SK-N-SH (cell line): ENCODE measurements at regions not wholly inside any gene's neighbourhood (a gene's known extent, or its start where the extent isn't known, plus 50 kb on each side); places are given as distances from the start of the nearest gene placed in this dataset.

Source experiments
- CTCF ChIA-PET: fragments of 300-600, 350-600 bp; formaldehyde crosslinking; extraction: SDS; loops from one replicate; lab custom pipeline; 2021; lab: Yijun Ruan, JAX
- POLR2A ChIA-PET: fragments of 350-600 bp; sonication (Branson Sonifier 250); formaldehyde crosslinking; extraction: SDS; loops from one replicate; lab custom pipeline; 2020; ENCODE audit warnings: antibody characterized with exemption, inconsistent platforms; lab: Yijun Ruan, JAX
- DNase-seq: peaks from one replicate; pipeline ENCODE4 v3.0.0; 2012
- H2AFZ ChIP-seq: fragments of 200-600 bp; sonication (generic); 2 replicates; pipeline ENCODE4 v1.8.1; 2016; ENCODE audit warnings: antibody characterized with exemption, mild to moderate bottlenecking, low read depth
- H3F3A ChIP-seq: fragments of 200-600 bp; sonication (generic); replicated peaks from 2 replicates; pipeline ENCODE3; 2016; ENCODE audit warnings: antibody characterized with exemption, mild to moderate bottlenecking; ENCODE audit not compliant: insufficient read depth
- H3K27ac ChIP-seq, 2 experiments: fragments of 200-500 bp in 1 of 2; fragments of 200-600 bp in 1 of 2; sonication (Bioruptor generic) in 1 of 2; sonication (generic), shearing (Covaris generic) in 1 of 2; 2 replicates each; pipeline versions ENCODE4 v1.5.1 to v1.6.1; 2014 to 2016; ENCODE audit warnings: low read depth in 2 of 2, inconsistent platforms in 1 of 2, low read length in 1 of 2, mild to moderate bottlenecking in 1 of 2, mixed read lengths in 1 of 2
- H3K27me3 ChIP-seq: fragments of 200-600 bp; sonication (generic), shearing (Covaris generic); 2 replicates; pipeline ENCODE4 v1.6.1; 2016; ENCODE audit warnings: mixed run types; ENCODE audit not compliant: insufficient read depth
- H3K36me3 ChIP-seq, 2 experiments: fragments of 200-500 bp in 1 of 2; fragments of 200-600 bp in 1 of 2; sonication (Bioruptor generic) in 1 of 2; sonication (generic) in 1 of 2; replicated peaks in 1 of 2; 2 replicates each; pipeline versions ENCODE3 to v1.5.1; 2014 to 2016; ENCODE audit warnings: low read length in 1 of 2, mild to moderate bottlenecking in 1 of 2; ENCODE audit not compliant: insufficient read depth in 2 of 2, control insufficient read depth in 1 of 2
- H3K4me1 ChIP-seq, 2 experiments: fragments of 200-500 bp in 1 of 2; fragments of 200-600 bp in 1 of 2; sonication (Bioruptor generic) in 1 of 2; sonication (generic), shearing (Covaris generic) in 1 of 2; 2 replicates each; pipeline versions ENCODE4 v1.5.1 to v1.6.1; 2014 to 2016; ENCODE audit warnings: low read depth in 1 of 2, low read length in 1 of 2, mixed run types in 1 of 2; ENCODE audit not compliant: insufficient read depth in 2 of 2, control insufficient read depth in 1 of 2
- H3K4me2 ChIP-seq: fragments of 200-600 bp; sonication (generic), shearing (Covaris generic); 2 replicates; pipeline ENCODE4 v1.6.1; 2017; ENCODE audit warnings: mixed run types
- H3K4me3 ChIP-seq, 2 experiments: fragments of 200-500 bp in 1 of 2; fragments of 200-600 bp in 1 of 2; sonication (Bioruptor generic) in 1 of 2; sonication (generic), shearing (Covaris generic) in 1 of 2; 2 replicates each; pipeline versions ENCODE4 v1.5.1 to v1.8.1; 2014 to 2016; ENCODE audit warnings: low read depth in 2 of 2, inconsistent platforms in 1 of 2, low read length in 1 of 2, mild to moderate bottlenecking in 1 of 2, mixed read lengths in 1 of 2, moderate library complexity in 1 of 2
- H3K79me2 ChIP-seq: fragments of 200-600 bp; sonication (generic); 2 replicates; pipeline ENCODE4 v1.8.1; 2017; ENCODE audit warnings: mild to moderate bottlenecking; ENCODE audit not compliant: insufficient read depth
- H3K9ac ChIP-seq: fragments of 200-600 bp; sonication (generic); 2 replicates; pipeline ENCODE4 v1.6.1; 2017; ENCODE audit warnings: mixed run types
- H3K9me2 ChIP-seq: fragments of 200-600 bp; sonication (generic); 2 replicates; pipeline ENCODE4 v1.6.1; 2017; ENCODE audit warnings: mixed run types
- H3K9me3 ChIP-seq: fragments of 200-600 bp; sonication (generic); 2 replicates; pipeline ENCODE4 v1.6.1; 2017; ENCODE audit warnings: mixed run types, mild to moderate bottlenecking, moderate library complexity
- H4K20me1 ChIP-seq: fragments of 200-600 bp; sonication (generic); 2 replicates; pipeline ENCODE4 v1.6.1; 2017; ENCODE audit warnings: mild to moderate bottlenecking, mixed run types; ENCODE audit not compliant: insufficient read depth
- CHD2 ChIP-seq: fragments of 150-350 bp; IDR thresholded peaks from 2 replicates; pipeline ENCODE4 v1.6.1; 2018; ENCODE audit warnings: low read length; ENCODE audit not compliant: partially characterized antibody
- ELF1 ChIP-seq: IDR thresholded peaks from 2 replicates; pipeline ENCODE4 v1.4.0; 2012
- EP300 ChIP-seq, 2 experiments: IDR thresholded peaks; 2 replicates each; pipeline versions ENCODE4 v1.4.0 to v1.6.1; 2012; ENCODE audit warnings: borderline replicate concordance in 1 of 2, low read depth in 1 of 2, low read length in 1 of 2
- FOSL2 ChIP-seq: IDR thresholded peaks from 2 replicates; pipeline ENCODE4 v1.4.0; 2012; ENCODE audit warnings: low read depth, mild to moderate bottlenecking, moderate library complexity, borderline replicate concordance
- FOXJ3 ChIP-seq: sonication (generic); formaldehyde crosslinking; IDR thresholded peaks from 2 replicates; pipeline ENCODE4 v1.5.1; 2020; ENCODE audit warnings: mild to moderate bottlenecking, missing genetic modification reagents
- FOXM1 ChIP-seq: IDR thresholded peaks from 2 replicates; pipeline ENCODE4 v1.4.0; 2012; ENCODE audit warnings: low read depth, mild to moderate bottlenecking
- GABPA ChIP-seq: IDR thresholded peaks from 2 replicates; pipeline ENCODE4 v1.4.0; 2012; ENCODE audit warnings: low read depth, mild to moderate bottlenecking
- JUND ChIP-seq: IDR thresholded peaks from 2 replicates; pipeline ENCODE4 v1.4.0; 2012
- NFIC ChIP-seq: IDR thresholded peaks from 2 replicates; pipeline ENCODE4 v1.4.0; 2012; ENCODE audit warnings: borderline replicate concordance
- RXRA ChIP-seq: IDR thresholded peaks from 2 replicates; pipeline ENCODE4 v1.4.0; 2012; ENCODE audit warnings: low read depth, mild to moderate bottlenecking, borderline replicate concordance
- SIN3A ChIP-seq: IDR thresholded peaks from 2 replicates; pipeline ENCODE4 v1.6.1; 2012; ENCODE audit warnings: low read depth, mild to moderate bottlenecking, low read length, moderate library complexity, borderline replicate concordance
- SMC3 ChIP-seq: IDR thresholded peaks from 2 replicates; pipeline ENCODE4 v1.6.1; 2012; ENCODE audit warnings: low read depth, low read length, improper control_type of control experiment
- TAF1 ChIP-seq: IDR thresholded peaks from 2 replicates; pipeline ENCODE4 v1.6.1; 2012; ENCODE audit warnings: low read depth, mild to moderate bottlenecking, low read length, moderate library complexity, borderline replicate concordance
- TCF12 ChIP-seq: IDR thresholded peaks from 2 replicates; pipeline ENCODE4 v1.4.0; 2012
- TEAD4 ChIP-seq: IDR thresholded peaks from 2 replicates; pipeline ENCODE4 v1.4.0; 2012; ENCODE audit warnings: mild to moderate bottlenecking, borderline replicate concordance; ENCODE audit not compliant: insufficient read depth
- YY1 ChIP-seq: IDR thresholded peaks from 2 replicates; pipeline ENCODE4 v1.4.0; 2012; ENCODE audit warnings: low read depth, mild to moderate bottlenecking
- WGBS: methylation state at CpG from one replicate; pipeline ENCODE4 v1.1.6; 2017; ENCODE audit warnings: low lambda C conversion rate; 5-methylcytosine and 5-hydroxymethylcytosine counted together
- TF ChIP-seq, protein P1 (sequence below): IDR thresholded peaks from 2 replicates; pipeline ENCODE4 v1.4.0; 2012; ENCODE audit warnings: low read depth, borderline replicate concordance
- TF ChIP-seq, protein P2 (sequence below): fragments of 200-600 bp; sonication (generic); IDR thresholded peaks from 2 replicates; pipeline ENCODE4 v1.6.1; 2017; ENCODE audit warnings: antibody characterized with exemption, mild to moderate bottlenecking, moderate library complexity
- TF ChIP-seq, protein P3 (sequence below): IDR thresholded peaks from 2 replicates; pipeline ENCODE4; 2012
- TF ChIP-seq, protein P4 (sequence below): IDR thresholded peaks from 2 replicates; pipeline ENCODE4 v1.4.0; 2012; ENCODE audit warnings: low read depth, borderline replicate concordance

DNA sequence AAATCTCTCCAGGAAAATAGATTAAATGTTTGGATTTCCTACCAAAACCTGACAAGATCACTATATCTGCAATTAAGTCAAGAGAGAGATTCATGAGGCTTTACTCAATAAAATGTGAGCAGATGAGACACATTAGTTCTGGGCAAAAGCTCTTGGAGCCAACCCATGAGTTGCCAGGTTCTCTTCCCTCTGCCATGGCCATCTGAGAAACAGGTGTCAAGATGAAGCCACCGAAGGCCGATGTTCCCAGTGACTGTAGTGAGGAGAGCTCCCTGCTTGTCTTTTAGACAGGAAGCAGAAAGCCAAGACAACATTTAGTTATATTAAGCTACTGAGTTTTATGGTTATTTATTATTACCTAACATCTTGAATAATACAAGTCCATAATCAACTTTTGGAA is 1068.7 kb downstream of the STPG2 start:
- no peak overlapping the region for H3K4me2 ChIP-seq
- H3K27me3 ChIP-seq: no peaks in the 10 kb centered on the region
- no peaks in the 10 kb centered on the region for H3K4me1 ChIP-seq
- CTCF ChIA-PET: no interaction called here
- TF ChIP-seq FOXM1 (no peak), FOSL2 (no peak), JUND (no peak), SMC3 (no peak), SIN3A (no peak), TCF12 (no peak), EP300 (IDR thresholded peaks at IDR 0.05; ENCODE audit: borderline replicate concordance in 1 of 2, low read depth in 1 of 2, low read length in 1 of 2) (no peak), FOXJ3 (CRISPR knock-in tag) (no peak), GABPA (no peak)
- TF ChIP-seq, protein P1, sequence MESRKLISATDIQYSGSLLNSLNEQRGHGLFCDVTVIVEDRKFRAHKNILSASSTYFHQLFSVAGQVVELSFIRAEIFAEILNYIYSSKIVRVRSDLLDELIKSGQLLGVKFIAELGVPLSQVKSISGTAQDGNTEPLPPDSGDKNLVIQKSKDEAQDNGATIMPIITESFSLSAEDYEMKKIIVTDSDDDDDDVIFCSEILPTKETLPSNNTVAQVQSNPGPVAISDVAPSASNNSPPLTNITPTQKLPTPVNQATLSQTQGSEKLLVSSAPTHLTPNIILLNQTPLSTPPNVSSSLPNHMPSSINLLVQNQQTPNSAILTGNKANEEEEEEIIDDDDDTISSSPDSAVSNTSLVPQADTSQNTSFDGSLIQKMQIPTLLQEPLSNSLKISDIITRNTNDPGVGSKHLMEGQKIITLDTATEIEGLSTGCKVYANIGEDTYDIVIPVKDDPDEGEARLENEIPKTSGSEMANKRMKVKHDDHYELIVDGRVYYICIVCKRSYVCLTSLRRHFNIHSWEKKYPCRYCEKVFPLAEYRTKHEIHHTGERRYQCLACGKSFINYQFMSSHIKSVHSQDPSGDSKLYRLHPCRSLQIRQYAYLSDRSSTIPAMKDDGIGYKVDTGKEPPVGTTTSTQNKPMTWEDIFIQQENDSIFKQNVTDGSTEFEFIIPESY: no peak
- TF ChIP-seq, protein P2, sequence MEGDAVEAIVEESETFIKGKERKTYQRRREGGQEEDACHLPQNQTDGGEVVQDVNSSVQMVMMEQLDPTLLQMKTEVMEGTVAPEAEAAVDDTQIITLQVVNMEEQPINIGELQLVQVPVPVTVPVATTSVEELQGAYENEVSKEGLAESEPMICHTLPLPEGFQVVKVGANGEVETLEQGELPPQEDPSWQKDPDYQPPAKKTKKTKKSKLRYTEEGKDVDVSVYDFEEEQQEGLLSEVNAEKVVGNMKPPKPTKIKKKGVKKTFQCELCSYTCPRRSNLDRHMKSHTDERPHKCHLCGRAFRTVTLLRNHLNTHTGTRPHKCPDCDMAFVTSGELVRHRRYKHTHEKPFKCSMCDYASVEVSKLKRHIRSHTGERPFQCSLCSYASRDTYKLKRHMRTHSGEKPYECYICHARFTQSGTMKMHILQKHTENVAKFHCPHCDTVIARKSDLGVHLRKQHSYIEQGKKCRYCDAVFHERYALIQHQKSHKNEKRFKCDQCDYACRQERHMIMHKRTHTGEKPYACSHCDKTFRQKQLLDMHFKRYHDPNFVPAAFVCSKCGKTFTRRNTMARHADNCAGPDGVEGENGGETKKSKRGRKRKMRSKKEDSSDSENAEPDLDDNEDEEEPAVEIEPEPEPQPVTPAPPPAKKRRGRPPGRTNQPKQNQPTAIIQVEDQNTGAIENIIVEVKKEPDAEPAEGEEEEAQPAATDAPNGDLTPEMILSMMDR: no peak
- TF ChIP-seq, protein P3, sequence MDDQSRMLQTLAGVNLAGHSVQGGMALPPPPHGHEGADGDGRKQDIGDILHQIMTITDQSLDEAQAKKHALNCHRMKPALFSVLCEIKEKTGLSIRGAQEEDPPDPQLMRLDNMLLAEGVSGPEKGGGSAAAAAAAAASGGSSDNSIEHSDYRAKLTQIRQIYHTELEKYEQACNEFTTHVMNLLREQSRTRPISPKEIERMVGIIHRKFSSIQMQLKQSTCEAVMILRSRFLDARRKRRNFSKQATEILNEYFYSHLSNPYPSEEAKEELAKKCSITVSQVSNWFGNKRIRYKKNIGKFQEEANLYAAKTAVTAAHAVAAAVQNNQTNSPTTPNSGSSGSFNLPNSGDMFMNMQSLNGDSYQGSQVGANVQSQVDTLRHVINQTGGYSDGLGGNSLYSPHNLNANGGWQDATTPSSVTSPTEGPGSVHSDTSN: no peak
- H3K9me2 ChIP-seq: no peaks in the 10 kb centered on the region
- WGBS: 55% methylated on average over 2 of the region's 2 CpGs
- no peak overlapping the region for H3K9ac ChIP-seq
- H3K36me3 ChIP-seq: no peaks in the 10 kb centered on the region
- H3K79me2 ChIP-seq: no peaks in the 10 kb centered on the region
- no peak overlapping the region for H2AFZ ChIP-seq
- DNase-seq: no peak
- no peak overlapping the region for H3K27ac ChIP-seq
- H3F3A ChIP-seq: no peaks in the 10 kb centered on the region
- H3K9me3 ChIP-seq: no peaks in the 10 kb centered on the region
- no peak overlapping the region for H3K4me3 ChIP-seq
- POLR2A ChIA-PET: no interaction called here
- no peaks in the 10 kb centered on the region for H4K20me1 ChIP-seq

DNA sequence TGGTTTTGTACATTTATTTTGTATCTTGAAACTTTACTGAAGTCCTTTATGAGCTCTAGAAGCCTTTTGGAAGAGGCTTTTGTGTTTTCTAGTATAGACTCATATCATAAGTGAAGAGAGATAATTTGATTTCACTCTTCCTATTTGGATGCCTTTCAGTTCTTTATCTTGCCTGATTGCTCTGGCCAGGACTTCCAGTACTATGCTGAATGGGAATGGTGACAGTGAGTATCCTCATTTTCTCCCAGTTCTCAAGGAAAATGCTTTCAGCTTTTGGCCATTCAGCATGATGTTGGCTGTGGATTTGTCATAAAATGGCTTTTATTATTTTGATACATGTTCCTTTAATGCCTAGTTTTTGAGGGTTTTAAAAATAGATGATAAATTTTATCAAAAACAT is 1061.3 kb downstream of the STPG2 start:
- ChIA-PET CTCF (no interaction called here), POLR2A (no interaction called here)
- H3K36me3 ChIP-seq: no peaks in the 10 kb centered on the region
- no peak overlapping the region for H2AFZ ChIP-seq
- H3K4me2 ChIP-seq: no peak overlapping the region
- no peaks in the 10 kb centered on the region for H3K79me2 ChIP-seq
- no peaks in the 10 kb centered on the region for H3K9me3 ChIP-seq
- no peak overlapping the region for H3K4me3 ChIP-seq
- no peaks in the 10 kb centered on the region for H3K27me3 ChIP-seq
- H3K27ac ChIP-seq: no peak overlapping the region
- TF ChIP-seq, protein P4, sequence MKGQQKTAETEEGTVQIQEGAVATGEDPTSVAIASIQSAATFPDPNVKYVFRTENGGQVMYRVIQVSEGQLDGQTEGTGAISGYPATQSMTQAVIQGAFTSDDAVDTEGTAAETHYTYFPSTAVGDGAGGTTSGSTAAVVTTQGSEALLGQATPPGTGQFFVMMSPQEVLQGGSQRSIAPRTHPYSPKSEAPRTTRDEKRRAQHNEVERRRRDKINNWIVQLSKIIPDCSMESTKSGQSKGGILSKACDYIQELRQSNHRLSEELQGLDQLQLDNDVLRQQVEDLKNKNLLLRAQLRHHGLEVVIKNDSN: no peak
- TF ChIP-seq TAF1 (no peak), EP300 (IDR thresholded peaks at IDR 0.05; ENCODE audit: borderline replicate concordance in 1 of 2, low read depth in 1 of 2, low read length in 1 of 2) (no peak), NFIC (no peak), CHD2 (no peak), RXRA (no peak), YY1 (no peak), SMC3 (no peak), ELF1 (no peak), JUND (no peak), FOXJ3 (CRISPR knock-in tag) (no peak), TEAD4 (no peak), FOXM1 (no peak), FOSL2 (no peak)
- TF ChIP-seq, protein P1: no peak
- no peaks in the 10 kb centered on the region for H3K9me2 ChIP-seq
- no peak for DNase-seq
- H4K20me1 ChIP-seq: no peaks in the 10 kb centered on the region
- H3F3A ChIP-seq: no peaks in the 10 kb centered on the region
- H3K4me1 ChIP-seq: no peaks in the 10 kb centered on the region
- H3K9ac ChIP-seq: no peak overlapping the region
